ENCODE measurements at regions not wholly inside any gene's neighbourhood (a gene's known extent, or its start where the extent isn't known, plus 50 kb on each side); places are given as distances from the start of the nearest gene placed in this dataset.

DNA sequence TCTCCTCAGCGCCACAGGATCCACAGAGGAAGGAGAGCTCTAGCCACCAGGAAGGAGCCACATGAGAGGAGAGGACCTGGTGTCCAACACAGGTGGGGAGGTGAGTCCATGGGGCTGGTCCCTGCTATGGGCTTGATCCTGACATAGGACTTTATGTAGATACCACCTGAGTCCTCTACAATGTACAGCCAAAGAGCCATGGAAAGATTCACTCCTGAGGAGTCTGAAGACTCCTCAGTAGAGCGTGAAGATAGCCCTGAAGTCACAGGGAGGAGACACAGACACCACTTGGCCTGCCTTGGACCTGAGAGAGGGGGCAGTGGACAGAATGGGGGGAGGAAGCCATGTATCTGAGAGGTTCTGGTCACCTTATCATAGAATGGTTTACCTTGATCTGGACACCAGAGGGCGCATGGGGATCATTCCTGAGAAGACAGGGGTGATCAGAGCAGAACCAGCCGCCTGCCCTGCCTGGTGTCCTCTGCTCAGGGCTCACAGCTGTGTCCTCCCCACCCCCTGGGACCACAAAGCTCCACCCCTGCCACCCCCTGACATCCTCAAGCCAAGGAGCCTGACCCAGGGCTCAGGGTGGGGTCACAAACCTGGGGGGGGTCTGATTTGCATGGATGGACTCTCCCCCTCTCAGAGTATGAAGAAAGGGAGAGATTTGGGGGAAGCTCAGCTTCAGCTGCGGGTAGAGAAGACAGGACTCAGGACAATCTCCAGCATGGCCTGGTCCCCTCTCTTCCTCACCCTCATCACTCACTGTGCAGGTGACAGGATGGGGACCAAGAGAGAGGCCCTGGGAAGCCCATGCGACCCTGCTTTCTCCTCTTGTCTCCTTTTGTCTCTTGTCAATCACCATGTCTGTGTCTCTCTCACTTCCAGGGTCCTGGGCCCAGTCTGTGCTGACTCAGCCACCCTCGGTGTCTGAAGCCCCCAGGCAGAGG is 77.0 kb downstream of the ZNF280B start:
- Histone ChIP-seq H3K23ac (ENCODE audit: insufficient read length) (no peak overlapping the region), H2AFZ (ENCODE audit: low read length) (no peak overlapping the region), H3K14ac (ENCODE audit: insufficient read length) (no peak overlapping the region), H2BK12ac (ENCODE audit: low read depth, low read length) (no peak overlapping the region), H2BK120ac (replicated peaks; ENCODE audit: low read depth, low read length) (no peak overlapping the region), H3K18ac (ENCODE audit: extremely low read depth, low read length) (no peak overlapping the region), H3K4ac (replicated peaks; ENCODE audit: insufficient read length, low read depth, low read length) (no peak overlapping the region), H3K9me3 (ENCODE audit: insufficient read depth in 2 of 2, low read depth in 1 of 2, low read length in 1 of 2) (no peaks in the 10 kb centered on the region), H3K27ac (ENCODE audit: low read depth, low read length) (no peak overlapping the region), H2BK20ac (ENCODE audit: low read length) (no peak overlapping the region), H3K79me1 (ENCODE audit: low read depth, low read length) (no peaks in the 10 kb centered on the region), H3K23me2 (ENCODE audit: low read depth, low read length) (no peaks in the 10 kb centered on the region), H3K4me1 (replicated peaks in 1 of 4; ENCODE audit: control insufficient read depth in 3 of 4, insufficient read depth in 4 of 4, low read length in 3 of 4) (no peaks in the 10 kb centered on the region), H4K20me1 (replicated peaks in 1 of 2; ENCODE audit: control insufficient read depth in 1 of 2, insufficient read depth in 2 of 2, low read length in 2 of 2) (peaks cover 0 to 1% of the 10 kb centered on the region in 2 experiments), H3K4me3 (ENCODE audit: extremely low read depth in 1 of 4, insufficient read depth in 2 of 4, low read depth in 3 of 4, low read length in 4 of 4) (no peak overlapping the region), H3K36me3 (ENCODE audit: control insufficient read depth in 2 of 4, insufficient read depth in 4 of 4, low read length in 3 of 4) (no peaks in the 10 kb centered on the region), H2BK15ac (ENCODE audit: low read length) (no peak overlapping the region), H3K56ac (replicated peaks; ENCODE audit: insufficient read length, low read depth, low read length) (no peak overlapping the region), H4K91ac (replicated peaks; ENCODE audit: insufficient read length, low read length) (no peak overlapping the region), H3K79me2 (ENCODE audit: control insufficient read depth in 1 of 2, insufficient read depth in 2 of 2, low read length in 2 of 2) (no peaks in the 10 kb centered on the region), H2AK5ac (ENCODE audit: low read depth, low read length) (no peak overlapping the region), H3K9ac (replicated peaks in 1 of 4; ENCODE audit: extremely low read depth in 1 of 4, low read depth in 3 of 4, low read length in 3 of 4) (no peak overlapping the region), H4K8ac (ENCODE audit: extremely low read depth, insufficient read depth, low read length) (no peak overlapping the region), H3K4me2 (ENCODE audit: insufficient read depth in 1 of 2, low read depth in 2 of 2, low read length in 2 of 2) (no peak overlapping the region), H2BK5ac (ENCODE audit: low read depth, low read length) (no peak overlapping the region), H4K5ac (ENCODE audit: insufficient read length, low read depth, low read length) (no peak overlapping the region), H3K27me3 (replicated peaks in 1 of 4; ENCODE audit: control insufficient read depth in 3 of 4, extremely low read depth in 1 of 4, insufficient read depth in 3 of 4, low read length in 3 of 4) (peaks cover 54 to 95% (median 82%) of the 10 kb centered on the region in 4 experiments)
- FAIRE-seq (no peak), DNase-seq (ENCODE audit: low read depth in 1 of 2, low spot score in 2 of 2) (peak in 1 of 2 experiments; percentile 89)
- 40% methylated on average over 6 of the region's 7 CpGs; no CpG with 5 or more reads in 1 of the 2 experiments for WGBS, 2 experiments (ENCODE audit: extremely low coverage in 1 of 2, insufficient coverage in 1 of 2, insufficient read length in 1 of 2, insufficient replicate concordance in 2 of 2, low coverage in 1 of 2, low lambda C conversion rate in 2 of 2, missing lambda C conversion rate in 1 of 2)
- CTCF ChIA-PET (ENCODE audit: partially characterized antibody): interaction anchor here (0.6 to 7.2 kb wide), 28 partner anchors 8 to 1293 kb away, joined by 3 to 64 read pairs (median 4); partner anchors contain the start of gene ZNF280B
- POLR2A ChIA-PET (ENCODE audit: partially characterized antibody): no interaction called here
- TF ChIP-seq BCL11A (IDR thresholded peaks at IDR 0.05; ENCODE audit: low read depth in 2 of 2, low read length in 2 of 2) (no peak), EZH2 (IDR thresholded peaks at IDR 0.05; ENCODE audit: low read depth, low read length, severe bottlenecking) (peak; percentile 9), YY1 (IDR thresholded peaks at IDR 0.05; ENCODE audit: low read depth, low read length) (0 out of 2 replicates have a peak, but pooled peaks have one; percentile 13), RAD21 (IDR thresholded peaks at IDR 0.05 in 1 of 2, conservative IDR thresholded peaks at IDR 0.05 in 1 of 2; ENCODE audit: low read depth in 2 of 2, low read length in 2 of 2) (peak; percentile 66 to 73), SRF (IDR thresholded peaks at IDR 0.05; ENCODE audit: low read depth, low read length) (no peak), CHD2 (IDR thresholded peaks at IDR 0.05; ENCODE audit: low read length) (no peak)
- TF ChIP-seq, protein P1, sequence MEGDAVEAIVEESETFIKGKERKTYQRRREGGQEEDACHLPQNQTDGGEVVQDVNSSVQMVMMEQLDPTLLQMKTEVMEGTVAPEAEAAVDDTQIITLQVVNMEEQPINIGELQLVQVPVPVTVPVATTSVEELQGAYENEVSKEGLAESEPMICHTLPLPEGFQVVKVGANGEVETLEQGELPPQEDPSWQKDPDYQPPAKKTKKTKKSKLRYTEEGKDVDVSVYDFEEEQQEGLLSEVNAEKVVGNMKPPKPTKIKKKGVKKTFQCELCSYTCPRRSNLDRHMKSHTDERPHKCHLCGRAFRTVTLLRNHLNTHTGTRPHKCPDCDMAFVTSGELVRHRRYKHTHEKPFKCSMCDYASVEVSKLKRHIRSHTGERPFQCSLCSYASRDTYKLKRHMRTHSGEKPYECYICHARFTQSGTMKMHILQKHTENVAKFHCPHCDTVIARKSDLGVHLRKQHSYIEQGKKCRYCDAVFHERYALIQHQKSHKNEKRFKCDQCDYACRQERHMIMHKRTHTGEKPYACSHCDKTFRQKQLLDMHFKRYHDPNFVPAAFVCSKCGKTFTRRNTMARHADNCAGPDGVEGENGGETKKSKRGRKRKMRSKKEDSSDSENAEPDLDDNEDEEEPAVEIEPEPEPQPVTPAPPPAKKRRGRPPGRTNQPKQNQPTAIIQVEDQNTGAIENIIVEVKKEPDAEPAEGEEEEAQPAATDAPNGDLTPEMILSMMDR (IDR thresholded peaks at IDR 0.05; ENCODE audit: control extremely low read depth in 1 of 3, insufficient read depth in 1 of 3, low read depth in 1 of 3, low read length in 3 of 3): peak; percentile 57 to 76 (median 69)

All from H1 (cell line).